Upper lobe of right lung (tissue), 1 donor: ENCODE measurements at regions not wholly inside any gene's neighbourhood (a gene's known extent, or its start where the extent isn't known, plus 50 kb on each side); places are given as distances from the start of the nearest gene placed in this dataset.
A peak's percentile ranks its signal among the peaks of the same experiment; 100 is the strongest.

Source experiments
- ATAC-seq: fragments of 200-7000 bp; cut with Tn5 transposase; one replicate; pipeline ENCODE4 v1.9.1; 2020; ENCODE audit warnings: mild to moderate bottlenecking, moderate library complexity
- DNase-seq: peaks from one replicate; pipeline ENCODE4 v3.0.0-alpha.2; 2020
- H3K27ac ChIP-seq: fragments of 200-600 bp; one replicate; pipeline ENCODE4 v1.8.0; 2022
- H3K27me3 ChIP-seq: fragments of 200-600 bp; one replicate; pipeline ENCODE4 v1.8.0; 2022; ENCODE audit warnings: mild to moderate bottlenecking
- H3K36me3 ChIP-seq: fragments of 200-600 bp; one replicate; pipeline ENCODE4 v1.8.0; 2022
- H3K4me1 ChIP-seq: fragments of 200-600 bp; one replicate; pipeline ENCODE4 v1.8.0; 2022
- H3K4me3 ChIP-seq: fragments of 200-600 bp; one replicate; pipeline ENCODE4 v1.8.0; 2022; ENCODE audit warnings: mild to moderate bottlenecking
- H3K9me3 ChIP-seq: fragments of 200-600 bp; one replicate; pipeline ENCODE4 v1.8.0; 2022
- CTCF ChIP-seq: fragments of 200-600 bp; IDR thresholded peaks from one replicate; pipeline ENCODE4 v1.8.0; 2022; ENCODE audit warnings: antibody characterized with exemption
- intact Hi-C: fragments of 100-400 bp; cut with DNase I; formaldehyde crosslinking; loops from one replicate; pipeline ENCODE4 v1.11.0; 2022
- donor health status: DM: no; HTN: yes; CAD: no; lungs with severe emphysema.

- ATAC-seq (no peak), DNase-seq (no peak)
- Histone ChIP-seq H3K36me3 (no peaks in the 10 kb centered on the region), H3K4me1 (no peaks in the 10 kb centered on the region), H3K27ac (no peak overlapping the region), H3K4me3 (no peak overlapping the region), H3K27me3 (no peaks in the 10 kb centered on the region), H3K9me3 (no peaks in the 10 kb centered on the region)
- no peak for TF ChIP-seq CTCF
- intact Hi-C loops, result no loop called here
These were observed 110.3 kb upstream of the TDRD3 start for GRCh38 chr13:60286707-60287106.

GRCh38 chr13:60288569-60288968 is 108.5 kb upstream of the TDRD3 start:
- Histone ChIP-seq H3K9me3 (no peaks in the 10 kb centered on the region), H3K4me1 (no peaks in the 10 kb centered on the region), H3K27ac (no peak overlapping the region), H3K36me3 (no peaks in the 10 kb centered on the region), H3K4me3 (no peak overlapping the region), H3K27me3 (no peaks in the 10 kb centered on the region)
- no peak for TF ChIP-seq CTCF
- ATAC-seq, result no peak
- intact Hi-C loops, result no loop called here
- no peak for DNase-seq

GRCh38 chr13:60303166-60303565 is 93.9 kb upstream of the TDRD3 start:
- Histone ChIP-seq H3K27me3 (no peaks in the 10 kb centered on the region), H3K9me3 (no peaks in the 10 kb centered on the region), H3K27ac (no peak overlapping the region), H3K4me1 (no peaks in the 10 kb centered on the region), H3K36me3 (no peaks in the 10 kb centered on the region), H3K4me3 (no peak overlapping the region)
- TF ChIP-seq CTCF, result no peak
- intact Hi-C loops, result no loop called here
- DNase-seq (no peak), ATAC-seq (no peak)

GRCh38 chr13:60311527-60311926 is 85.5 kb upstream of the TDRD3 start:
- no peaks in the 10 kb centered on the region for H3K9me3 ChIP-seq
- no peak for TF ChIP-seq CTCF
- DNase-seq, result no peak
- no peaks in the 10 kb centered on the region for H3K36me3 ChIP-seq
- peak; percentile 47 for ATAC-seq
- intact Hi-C loops, result no loop called here
- H3K4me1 ChIP-seq, result no peaks in the 10 kb centered on the region
- H3K27me3 ChIP-seq, result no peaks in the 10 kb centered on the region
- no peak overlapping the region for H3K27ac ChIP-seq
- no peak overlapping the region for H3K4me3 ChIP-seq

GRCh38 chr13:60312851-60313505 is 84.0 kb upstream of the TDRD3 start:
- Histone ChIP-seq H3K4me1 (no peaks in the 10 kb centered on the region), H3K9me3 (no peaks in the 10 kb centered on the region), H3K4me3 (no peak overlapping the region), H3K36me3 (no peaks in the 10 kb centered on the region), H3K27me3 (no peaks in the 10 kb centered on the region), H3K27ac (no peak overlapping the region)
- no peak for TF ChIP-seq CTCF
- DNase-seq, result no peak
- ATAC-seq, result no peak
- intact Hi-C loops, result no loop called here

GRCh38 chr13:60318186-60318585 is 78.8 kb upstream of the TDRD3 start:
- Histone ChIP-seq H3K36me3 (no peaks in the 10 kb centered on the region), H3K4me1 (no peaks in the 10 kb centered on the region), H3K9me3 (no peaks in the 10 kb centered on the region), H3K27me3 (no peaks in the 10 kb centered on the region), H3K4me3 (no peak overlapping the region), H3K27ac (no peak overlapping the region)
- TF ChIP-seq CTCF, result no peak
- no peak for ATAC-seq
- intact Hi-C loops, result no loop called here
- DNase-seq, result no peak
